ENCODE measurements at regions not wholly inside any gene's neighbourhood (a gene's known extent, or its start where the extent isn't known, plus 50 kb on each side); places are given as distances from the start of the nearest gene placed in this dataset.

DNA sequence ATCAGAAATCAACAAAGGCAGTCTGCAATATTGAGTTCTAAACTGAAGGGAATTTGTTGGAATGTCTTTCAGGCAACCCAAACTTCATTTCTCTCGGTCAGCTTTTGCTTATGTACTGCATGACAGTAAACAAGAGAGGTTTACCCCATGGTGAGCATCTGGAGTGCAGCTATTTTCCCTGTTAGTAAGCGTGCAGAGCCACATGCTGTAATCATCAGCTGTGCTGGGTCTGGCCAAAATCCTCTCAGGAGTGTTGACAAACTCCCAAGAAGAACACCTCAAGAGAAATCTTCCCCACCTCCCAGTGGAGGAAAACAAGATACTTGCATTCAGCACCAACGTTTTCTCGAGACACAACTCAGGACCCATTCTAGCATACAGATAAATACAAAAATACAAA lies 83.6 kb upstream of the ADAMTSL1 start:
- TF ChIP-seq, protein P1, sequence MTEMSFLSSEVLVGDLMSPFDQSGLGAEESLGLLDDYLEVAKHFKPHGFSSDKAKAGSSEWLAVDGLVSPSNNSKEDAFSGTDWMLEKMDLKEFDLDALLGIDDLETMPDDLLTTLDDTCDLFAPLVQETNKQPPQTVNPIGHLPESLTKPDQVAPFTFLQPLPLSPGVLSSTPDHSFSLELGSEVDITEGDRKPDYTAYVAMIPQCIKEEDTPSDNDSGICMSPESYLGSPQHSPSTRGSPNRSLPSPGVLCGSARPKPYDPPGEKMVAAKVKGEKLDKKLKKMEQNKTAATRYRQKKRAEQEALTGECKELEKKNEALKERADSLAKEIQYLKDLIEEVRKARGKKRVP (CRISPR knock-in tag; IDR thresholded peaks at IDR 0.05), result no peak
- TF ChIP-seq ZSCAN30 (CRISPR knock-in tag; IDR thresholded peaks at IDR 0.05), result no peak
- no peak for TF ChIP-seq PAWR (CRISPR knock-in tag; IDR thresholded peaks at IDR 0.05; ENCODE audit: borderline replicate concordance)
- TF ChIP-seq, protein P2, sequence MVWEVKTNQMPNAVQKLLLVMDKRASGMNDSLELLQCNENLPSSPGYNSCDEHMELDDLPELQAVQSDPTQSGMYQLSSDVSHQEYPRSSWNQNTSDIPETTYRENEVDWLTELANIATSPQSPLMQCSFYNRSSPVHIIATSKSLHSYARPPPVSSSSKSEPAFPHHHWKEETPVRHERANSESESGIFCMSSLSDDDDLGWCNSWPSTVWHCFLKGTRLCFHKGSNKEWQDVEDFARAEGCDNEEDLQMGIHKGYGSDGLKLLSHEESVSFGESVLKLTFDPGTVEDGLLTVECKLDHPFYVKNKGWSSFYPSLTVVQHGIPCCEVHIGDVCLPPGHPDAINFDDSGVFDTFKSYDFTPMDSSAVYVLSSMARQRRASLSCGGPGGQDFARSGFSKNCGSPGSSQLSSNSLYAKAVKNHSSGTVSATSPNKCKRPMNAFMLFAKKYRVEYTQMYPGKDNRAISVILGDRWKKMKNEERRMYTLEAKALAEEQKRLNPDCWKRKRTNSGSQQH (CRISPR knock-in tag; IDR thresholded peaks at IDR 0.05; ENCODE audit: low read depth), result no peak
- TF ChIP-seq, protein P3, sequence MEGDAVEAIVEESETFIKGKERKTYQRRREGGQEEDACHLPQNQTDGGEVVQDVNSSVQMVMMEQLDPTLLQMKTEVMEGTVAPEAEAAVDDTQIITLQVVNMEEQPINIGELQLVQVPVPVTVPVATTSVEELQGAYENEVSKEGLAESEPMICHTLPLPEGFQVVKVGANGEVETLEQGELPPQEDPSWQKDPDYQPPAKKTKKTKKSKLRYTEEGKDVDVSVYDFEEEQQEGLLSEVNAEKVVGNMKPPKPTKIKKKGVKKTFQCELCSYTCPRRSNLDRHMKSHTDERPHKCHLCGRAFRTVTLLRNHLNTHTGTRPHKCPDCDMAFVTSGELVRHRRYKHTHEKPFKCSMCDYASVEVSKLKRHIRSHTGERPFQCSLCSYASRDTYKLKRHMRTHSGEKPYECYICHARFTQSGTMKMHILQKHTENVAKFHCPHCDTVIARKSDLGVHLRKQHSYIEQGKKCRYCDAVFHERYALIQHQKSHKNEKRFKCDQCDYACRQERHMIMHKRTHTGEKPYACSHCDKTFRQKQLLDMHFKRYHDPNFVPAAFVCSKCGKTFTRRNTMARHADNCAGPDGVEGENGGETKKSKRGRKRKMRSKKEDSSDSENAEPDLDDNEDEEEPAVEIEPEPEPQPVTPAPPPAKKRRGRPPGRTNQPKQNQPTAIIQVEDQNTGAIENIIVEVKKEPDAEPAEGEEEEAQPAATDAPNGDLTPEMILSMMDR (CRISPR knock-in tag; IDR thresholded peaks at IDR 0.05), result no peak
- TF ChIP-seq SMC3 (IDR thresholded peaks at IDR 0.05; ENCODE audit: low read length), result no peak
- TF ChIP-seq, protein P4, sequence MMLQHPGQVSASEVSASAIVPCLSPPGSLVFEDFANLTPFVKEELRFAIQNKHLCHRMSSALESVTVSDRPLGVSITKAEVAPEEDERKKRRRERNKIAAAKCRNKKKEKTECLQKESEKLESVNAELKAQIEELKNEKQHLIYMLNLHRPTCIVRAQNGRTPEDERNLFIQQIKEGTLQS (CRISPR knock-in tag; IDR thresholded peaks at IDR 0.05), result no peak
- no peak for TF ChIP-seq KAT7 (CRISPR knock-in tag; IDR thresholded peaks at IDR 0.05; ENCODE audit: borderline replicate concordance)

All from HepG2 (cell line).